HepG2 (cell line): ENCODE measurements at regions not wholly inside any gene's neighbourhood (a gene's known extent, or its start where the extent isn't known, plus 50 kb on each side); places are given as distances from the start of the nearest gene placed in this dataset.

Source experiments
- ATAC-seq: fragments of 200-7000 bp; cut with Tn5 transposase; 3 replicates; pipeline ENCODE4 v1.9.1; 2020; ENCODE audit warnings: mild to moderate bottlenecking, moderate library complexity
- BruUV-seq: library from RNA; stranded (reverse); fragments of 400-500 nt; replicated peaks from 2 replicates; lab custom pipeline; 2021; lab: Mats Ljungman, UMichigan
- CTCF ChIA-PET: fragments of 300-600 bp; formaldehyde crosslinking; extraction: SDS; loops from one replicate; lab custom pipeline; 2021; ENCODE audit warnings: low total read pairs, inconsistent platforms, low intra/inter-chr PET ratio; lab: Yijun Ruan, JAX
- POLR2A ChIA-PET: fragments of 350-600 bp; sonication (Branson Sonifier 250); formaldehyde crosslinking; loops from one replicate; lab custom pipeline; 2020; ENCODE audit warnings: antibody characterized with exemption, inconsistent platforms; lab: Yijun Ruan, JAX
- DNase-seq: peaks from one replicate; pipeline ENCODE4 v3.0.0-alpha.2; 2015; ENCODE audit warnings: low spot score
- FAIRE-seq: peaks from 3 replicates; lab custom pipeline; 2011; peaks lifted over from hg19 to GRCh38; lab: Jason Lieb, UNC
- H2AFZ ChIP-seq: one replicate; pipeline ENCODE4 v1.6.1; 2011; ENCODE audit warnings: low read length, inconsistent platforms
- H3K27ac ChIP-seq: fragments of 300-600 bp; 3 replicates; pipeline ENCODE4 v1.8.0; 2011; ENCODE audit warnings: mixed run types, mild to moderate bottlenecking, mixed read lengths, low read length, inconsistent platforms; ENCODE audit not compliant: insufficient read depth; ENCODE audit errors: extremely low read length
- H3K27me3 ChIP-seq, 2 experiments: fragments of 200-600 bp in 1 of 2; 2 replicates in 1 of 2; 3 replicates in 1 of 2; pipeline versions ENCODE4 v1.6.0 to v1.8.0; 2011; ENCODE audit warnings: low read length in 2 of 2, mild to moderate bottlenecking in 2 of 2, moderate library complexity in 2 of 2, inconsistent platforms in 1 of 2; ENCODE audit not compliant: insufficient read depth in 2 of 2, control insufficient read depth in 1 of 2
- H3K36me3 ChIP-seq, 2 experiments: fragments of 200-600 bp in 1 of 2; replicated peaks in 1 of 2; 2 replicates in 1 of 2; 3 replicates in 1 of 2; pipeline versions ENCODE4 v1.5.1 to v1.8.0; 2011; ENCODE audit warnings: low read length in 2 of 2, inconsistent platforms in 1 of 2; ENCODE audit not compliant: insufficient read depth in 2 of 2, control insufficient read depth in 1 of 2
- H3K4me1 ChIP-seq: 2 replicates; pipeline ENCODE4 v1.5.1; 2012; ENCODE audit warnings: low read length, inconsistent platforms; ENCODE audit not compliant: insufficient read depth
- H3K4me2 ChIP-seq: 2 replicates; pipeline ENCODE4 v1.6.0; 2011; ENCODE audit warnings: low read depth, low read length, inconsistent platforms
- H3K4me3 ChIP-seq, 3 experiments: fragments of 200-600 bp in 1 of 3; sonication (generic), shearing (Covaris generic) in 1 of 3; replicated peaks in 1 of 3; 2 replicates each; pipeline ENCODE4 v1.5.1; 2011 to 2016; ENCODE audit warnings: low read length in 3 of 3, inconsistent platforms in 2 of 3, low read depth in 2 of 3, mild to moderate bottlenecking in 2 of 3, control low read depth in 1 of 3, mixed read lengths in 1 of 3; ENCODE audit not compliant: insufficient read depth in 1 of 3
- H3K79me2 ChIP-seq: one replicate; pipeline ENCODE4 v1.6.1; 2011; ENCODE audit warnings: low read length, inconsistent platforms; ENCODE audit not compliant: insufficient read depth
- H3K9ac ChIP-seq: 2 replicates; pipeline ENCODE4 v1.6.0; 2011; ENCODE audit warnings: mild to moderate bottlenecking, low read depth, low read length, inconsistent platforms; ENCODE audit not compliant: insufficient read depth
- H3K9me3 ChIP-seq: 2 replicates; pipeline ENCODE4 v1.5.1; 2012; ENCODE audit warnings: mild to moderate bottlenecking, low read length
- H4K20me1 ChIP-seq: 2 replicates; pipeline ENCODE4 v1.6.0; 2011; ENCODE audit warnings: inconsistent platforms, mild to moderate bottlenecking, low read length, moderate library complexity; ENCODE audit not compliant: insufficient read depth
- DNMT3B ChIP-seq: conservative IDR thresholded peaks from 2 replicates; pipeline ENCODE4 v1.6.1; 2016; ENCODE audit warnings: missing biosample characterization, control low read depth
- MBD4 ChIP-seq: IDR thresholded peaks from 2 replicates; pipeline ENCODE4 v1.6.1; 2012; ENCODE audit warnings: low read length, inconsistent platforms, borderline replicate concordance
- PAX8 ChIP-seq: sonication (generic); formaldehyde crosslinking; IDR thresholded peaks from 2 replicates; pipeline ENCODE4 v1.8.0; 2022; ENCODE audit warnings: mild to moderate bottlenecking, missing genetic modification reagents, borderline replicate concordance
- ZFP36 ChIP-seq: fragments of 150-350 bp; IDR thresholded peaks from 2 replicates; pipeline ENCODE4 v1.6.1; 2018; ENCODE audit warnings: borderline replicate concordance, low read length, low read depth; ENCODE audit not compliant: partially characterized antibody
- ZNF10 ChIP-seq: sonication (generic); formaldehyde crosslinking; IDR thresholded peaks from 2 replicates; pipeline ENCODE4 v1.4.0; 2020; ENCODE audit warnings: mild to moderate bottlenecking, low read depth, missing genetic modification reagents, borderline replicate concordance
- ZNF552 ChIP-seq: sonication (generic); formaldehyde crosslinking; IDR thresholded peaks from 2 replicates; pipeline ENCODE4 v1.9.0; 2022; ENCODE audit warnings: missing genetic modification reagents, mild to moderate bottlenecking, borderline replicate concordance
- WGBS: methylation state at CpG from one replicate; pipeline ENCODE4 v1.1.6; 2017; ENCODE audit warnings: low lambda C conversion rate; 5-methylcytosine and 5-hydroxymethylcytosine counted together
- in situ Hi-C: cut with HindIII; loops from 2 replicates; pipeline ENCODE4 v1.10.0; 2017; ENCODE audit warnings: low pct_unique_long_range_greater_than_20kb; ENCODE audit not compliant: extremely low pct_ligation_motif_present
- intact Hi-C: fragments of 100-400 bp; cut with micrococcal nuclease; formaldehyde crosslinking; loops from one replicate; pipeline ENCODE4 v1.10.0; 2022; ENCODE audit not compliant: unreplicated experiment
- TF ChIP-seq, protein P1 (sequence below): sonication (generic); formaldehyde crosslinking; IDR thresholded peaks from 2 replicates; pipeline ENCODE4 v1.8.0; 2022; ENCODE audit warnings: mild to moderate bottlenecking, missing genetic modification reagents, borderline replicate concordance

DNA sequence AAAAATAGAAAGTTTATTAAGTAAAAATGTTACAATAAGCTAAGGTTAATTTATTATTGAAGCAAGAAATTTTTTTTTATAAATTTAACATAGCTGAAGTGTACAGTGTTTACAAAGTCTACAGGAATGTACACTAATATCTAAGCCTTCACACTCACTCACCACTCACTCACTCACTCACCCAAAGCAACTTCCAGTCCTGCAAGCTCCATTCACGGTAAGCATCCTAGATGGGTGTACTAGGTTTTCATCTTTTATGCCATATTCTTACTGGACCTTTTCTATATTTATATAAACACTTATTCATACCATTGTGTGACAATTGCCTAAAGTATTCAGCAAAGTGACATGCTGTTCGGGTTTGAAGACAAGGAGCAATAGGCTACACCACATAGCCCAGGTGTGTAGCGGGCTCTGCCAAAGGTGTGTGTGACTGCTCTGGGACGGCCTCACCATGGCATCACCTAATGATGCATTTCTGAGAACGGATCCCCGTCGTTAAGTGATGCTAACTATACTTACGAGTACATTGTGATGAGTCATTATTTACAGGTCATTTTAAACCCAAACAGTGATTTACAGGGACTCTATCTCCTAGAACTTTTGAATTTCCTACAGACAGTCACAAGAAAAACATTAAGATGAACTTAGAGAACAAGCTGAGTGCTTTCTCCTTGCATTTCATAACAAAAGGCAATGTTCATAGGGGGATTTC is 76.3 kb upstream of the ID2 start (continued):
- TF ChIP-seq, protein P1, sequence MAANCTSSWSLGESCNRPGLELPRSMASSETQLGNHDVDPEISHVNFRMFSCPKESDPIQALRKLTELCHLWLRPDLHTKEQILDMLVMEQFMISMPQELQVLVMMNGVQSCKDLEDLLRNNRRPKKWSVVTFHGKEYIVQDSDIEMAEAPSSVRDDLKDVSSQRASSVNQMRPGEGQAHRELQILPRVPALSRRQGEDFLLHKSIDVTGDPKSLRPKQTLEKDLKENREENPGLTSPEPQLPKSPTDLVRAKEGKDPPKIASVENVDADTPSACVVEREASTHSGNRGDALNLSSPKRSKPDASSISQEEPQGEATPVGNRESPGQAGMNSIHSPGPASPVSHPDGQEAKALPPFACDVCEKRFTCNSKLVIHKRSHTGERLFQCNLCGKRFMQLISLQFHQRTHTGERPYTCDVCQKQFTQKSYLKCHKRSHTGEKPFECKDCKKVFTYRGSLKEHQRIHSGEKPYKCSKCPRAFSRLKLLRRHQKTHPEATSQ (CRISPR knock-in tag), result no peak
- no peak for TF ChIP-seq DNMT3B (CRISPR knock-in tag)

- Histone ChIP-seq H3K4me3 (no peak overlapping the region), H3K4me1 (peaks cover 66% of the 10 kb centered on the region), H3K36me3 (no peaks in the 10 kb centered on the region), H3K79me2 (no peaks in the 10 kb centered on the region), H2AFZ (no peak overlapping the region), H3K9ac (no peak overlapping the region), H4K20me1 (no peaks in the 10 kb centered on the region), H3K27me3 (no peaks in the 10 kb centered on the region), H3K4me2 (no peak overlapping the region), H3K9me3 (no peaks in the 10 kb centered on the region)
- DNase-seq, result no peak
- in situ Hi-C loops (no loop called here), intact Hi-C loops (loop anchor here (5.0 kb wide), 1 partner anchor 34 kb away; no protein-coding TSS in a partner anchor)
- 97% methylated on average over 8 of the region's 8 CpGs for WGBS
- CTCF ChIA-PET, result no interaction called here
- no peak for ATAC-seq
- POLR2A ChIA-PET, result interaction anchor here (1.3 to 10.8 kb wide), 3 partner anchors 20 to 74 kb away, joined by 3 to 206 read pairs (median 13); partner anchors contain the start of gene ID2
- FAIRE-seq, result no peak
- no TSS peak for BruUV-seq
- TF ChIP-seq ZNF552 (CRISPR knock-in tag) (no peak), PAX8 (no peak), ZNF10 (CRISPR knock-in tag) (no peak), ZFP36 (no peak), MBD4 (no peak)
- TF ChIP-seq, all 625 proteins: peak for 0
- H3K27ac ChIP-seq, result no peak overlapping the region
These were observed 75.6 kb upstream of the ID2 start for GRCh38 chr2:8606226-8606625.
